Esophagus muscularis mucosa (tissue), 4 donors: ENCODE measurements at regions not wholly inside any gene's neighbourhood (a gene's known extent, or its start where the extent isn't known, plus 50 kb on each side); places are given as distances from the start of the nearest gene placed in this dataset.

Experiments
- DNase-seq: peaks from one replicate; pipeline ENCODE4 v3.0.0-alpha.2; 2017; ENCODE audit errors: extremely low spot score
- H3K27ac ChIP-seq, 4 donors: fragments of 200-600 bp; sonication (generic); replicated peaks in 1 of 4; 1 replicate in 3 of 4; 2 replicates in 1 of 4; pipeline ENCODE4 v1.5.1; 2016 to 2019; ENCODE audit warnings: mild to moderate bottlenecking in 1 of 4
- H3K27me3 ChIP-seq, 4 donors: fragments of 200-600 bp; sonication (generic); one replicate each; pipeline versions ENCODE4 v1.5.1 to v1.6.0; 2016 to 2019
- H3K36me3 ChIP-seq, 4 donors: fragments of 200-600 bp; sonication (generic); one replicate each; pipeline ENCODE4 v1.5.1; 2016 to 2019
- H3K4me1 ChIP-seq, 4 donors: fragments of 200-600 bp; sonication (generic); one replicate each; pipeline ENCODE4 v1.5.1; 2016 to 2019
- H3K4me3 ChIP-seq, 4 donors: fragments of 200-600 bp; sonication (generic); 1 replicate in 2 of 4; 2 replicates in 2 of 4; pipeline ENCODE4 v1.5.1; 2016 to 2019; ENCODE audit warnings: mild to moderate bottlenecking in 4 of 4, moderate library complexity in 1 of 4
- H3K9me3 ChIP-seq, 4 donors: fragments of 200-600 bp; sonication (generic); 1 replicate in 3 of 4; 2 replicates in 1 of 4; pipeline ENCODE4 v1.5.1; 2016 to 2019
- EP300 ChIP-seq: sonication (generic); formaldehyde crosslinking; IDR thresholded peaks from one replicate; pipeline ENCODE4 v1.6.1; 2017; ENCODE audit warnings: antibody characterized with exemption
- POLR2A ChIP-seq: fragments of 450-650 bp; IDR thresholded peaks from one replicate; pipeline ENCODE4 v1.6.1; 2017; ENCODE audit warnings: antibody characterized with exemption, moderate library complexity, mild to moderate bottlenecking, low read depth
- POLR2AphosphoS5 ChIP-seq, 2 donors: sonication (generic); formaldehyde crosslinking; IDR thresholded peaks; one replicate each; pipeline ENCODE4 v1.6.1; 2017; ENCODE audit warnings: antibody characterized with exemption in 2 of 2
- WGBS: methylation state at CpG from one replicate; pipeline ENCODE4 v1.1.5; 2018; 5-methylcytosine and 5-hydroxymethylcytosine counted together
- intact Hi-C: fragments of 100-400 bp; cut with DNase I; formaldehyde crosslinking; loops from one replicate; pipeline ENCODE4 v1.15.1; 2023
- TF ChIP-seq, protein P1 (sequence below), 3 experiments: fragments of 200-600 bp in 2 of 3; fragments of 450-650 bp in 1 of 3; sonication (generic) in 2 of 3; IDR thresholded peaks; one replicate each; pipeline ENCODE4 v1.5.1; 2017 to 2019; ENCODE audit warnings: antibody characterized with exemption in 3 of 3, mild to moderate bottlenecking in 2 of 3, moderate library complexity in 1 of 3

DNA sequence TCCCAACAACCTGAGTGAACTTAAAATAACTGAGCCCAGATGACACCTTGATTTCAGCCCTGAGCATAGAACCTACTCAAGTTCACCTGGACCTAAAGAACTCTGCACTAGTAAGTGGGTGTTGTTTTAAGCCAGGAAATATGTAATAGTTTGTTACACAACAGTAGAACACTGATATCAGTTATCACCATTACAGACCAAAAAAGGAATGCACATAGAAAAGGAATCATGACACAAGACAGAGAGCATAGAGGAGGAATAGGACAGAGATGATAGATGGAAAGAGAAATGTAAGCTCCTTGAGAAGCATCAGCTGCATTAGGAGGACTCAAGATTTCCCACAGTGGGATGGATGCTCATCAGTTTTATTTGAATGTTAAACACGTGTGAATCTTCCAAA, 1096.9 kb upstream of the SEMA6A start:
- DNase-seq = no peak
- Histone ChIP-seq H3K27ac (no peak overlapping the region), H3K4me1 (no peaks in the 10 kb centered on the region), H3K9me3 (no peaks in the 10 kb centered on the region), H3K36me3 (no peaks in the 10 kb centered on the region), H3K4me3 (no peak overlapping the region), H3K27me3 (no peaks in the 10 kb centered on the region)
- no peak for TF ChIP-seq POLR2A
- TF ChIP-seq, protein P1, sequence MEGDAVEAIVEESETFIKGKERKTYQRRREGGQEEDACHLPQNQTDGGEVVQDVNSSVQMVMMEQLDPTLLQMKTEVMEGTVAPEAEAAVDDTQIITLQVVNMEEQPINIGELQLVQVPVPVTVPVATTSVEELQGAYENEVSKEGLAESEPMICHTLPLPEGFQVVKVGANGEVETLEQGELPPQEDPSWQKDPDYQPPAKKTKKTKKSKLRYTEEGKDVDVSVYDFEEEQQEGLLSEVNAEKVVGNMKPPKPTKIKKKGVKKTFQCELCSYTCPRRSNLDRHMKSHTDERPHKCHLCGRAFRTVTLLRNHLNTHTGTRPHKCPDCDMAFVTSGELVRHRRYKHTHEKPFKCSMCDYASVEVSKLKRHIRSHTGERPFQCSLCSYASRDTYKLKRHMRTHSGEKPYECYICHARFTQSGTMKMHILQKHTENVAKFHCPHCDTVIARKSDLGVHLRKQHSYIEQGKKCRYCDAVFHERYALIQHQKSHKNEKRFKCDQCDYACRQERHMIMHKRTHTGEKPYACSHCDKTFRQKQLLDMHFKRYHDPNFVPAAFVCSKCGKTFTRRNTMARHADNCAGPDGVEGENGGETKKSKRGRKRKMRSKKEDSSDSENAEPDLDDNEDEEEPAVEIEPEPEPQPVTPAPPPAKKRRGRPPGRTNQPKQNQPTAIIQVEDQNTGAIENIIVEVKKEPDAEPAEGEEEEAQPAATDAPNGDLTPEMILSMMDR (IDR thresholded peaks at IDR 0.05) = no peak
- no peak for TF ChIP-seq POLR2AphosphoS5 (IDR thresholded peaks at IDR 0.05)
- TF ChIP-seq EP300 = no peak
- intact Hi-C loops = no loop called here
- 91% methylated on average over 1 of the region's 1 CpG for WGBS

- H3K27ac ChIP-seq = no peak overlapping the region
- H3K4me1 ChIP-seq = no peaks in the 10 kb centered on the region
- 91% methylated on average over 3 of the region's 3 CpGs for WGBS
- intact Hi-C loops = no loop called here
- no peaks in the 10 kb centered on the region for H3K27me3 ChIP-seq
- no peaks in the 10 kb centered on the region for H3K9me3 ChIP-seq
- TF ChIP-seq POLR2A (no peak), EP300 (no peak), POLR2AphosphoS5 (IDR thresholded peaks at IDR 0.05) (no peak)
- TF ChIP-seq, protein P1 (IDR thresholded peaks at IDR 0.05) = no peak
- H3K4me3 ChIP-seq = no peak overlapping the region
- H3K36me3 ChIP-seq = no peaks in the 10 kb centered on the region
- DNase-seq = no peak
Observed at GRCh38 chr5:117667105-117667504, 1092.5 kb upstream of the SEMA6A start.

DNA sequence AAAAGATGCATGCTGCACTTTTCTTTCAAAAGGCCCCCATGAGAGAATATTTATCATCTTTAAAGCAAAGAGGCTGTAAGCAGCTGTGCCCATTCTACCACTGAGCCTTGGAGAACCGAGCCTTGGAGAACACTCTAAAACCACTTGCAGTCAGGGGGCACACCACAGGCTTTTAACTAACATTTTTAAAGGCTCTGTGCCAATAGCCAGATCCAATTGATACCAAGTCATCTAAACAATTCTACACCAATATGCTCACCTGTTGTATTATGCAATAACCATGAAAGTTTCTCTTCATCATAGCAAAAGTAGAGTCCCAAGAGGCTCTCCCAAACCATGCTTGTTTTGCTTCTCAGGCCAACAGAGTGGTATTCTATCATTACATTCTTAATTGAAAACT, 1090.5 kb upstream of the SEMA6A start:
- Histone ChIP-seq H3K27me3 (no peaks in the 10 kb centered on the region), H3K27ac (no peak overlapping the region), H3K4me3 (no peak overlapping the region), H3K9me3 (no peaks in the 10 kb centered on the region), H3K36me3 (no peaks in the 10 kb centered on the region), H3K4me1 (no peaks in the 10 kb centered on the region)
- intact Hi-C loops = no loop called here
- TF ChIP-seq, protein P1 (IDR thresholded peaks at IDR 0.05) = no peak
- no peak for TF ChIP-seq POLR2A
- TF ChIP-seq POLR2AphosphoS5 (IDR thresholded peaks at IDR 0.05) = no peak
- no peak for DNase-seq
- 69% methylated on average over 1 of the region's 1 CpG for WGBS

- no peaks in the 10 kb centered on the region for H3K4me1 ChIP-seq
- H3K27ac ChIP-seq = no peak overlapping the region
- no peaks in the 10 kb centered on the region for H3K36me3 ChIP-seq
- no peak for DNase-seq
- no peak overlapping the region for H3K4me3 ChIP-seq
- intact Hi-C loops = no loop called here
- H3K9me3 ChIP-seq = no peaks in the 10 kb centered on the region
- TF ChIP-seq EP300 (no peak), POLR2A (no peak), POLR2AphosphoS5 (IDR thresholded peaks at IDR 0.05) (no peak)
- TF ChIP-seq, protein P1 (IDR thresholded peaks at IDR 0.05) = no peak
- no peaks in the 10 kb centered on the region for H3K27me3 ChIP-seq
- 91% methylated on average over 2 of the region's 2 CpGs for WGBS
Observed at GRCh38 chr5:117662361-117662760, 1087.7 kb upstream of the SEMA6A start.

DNA sequence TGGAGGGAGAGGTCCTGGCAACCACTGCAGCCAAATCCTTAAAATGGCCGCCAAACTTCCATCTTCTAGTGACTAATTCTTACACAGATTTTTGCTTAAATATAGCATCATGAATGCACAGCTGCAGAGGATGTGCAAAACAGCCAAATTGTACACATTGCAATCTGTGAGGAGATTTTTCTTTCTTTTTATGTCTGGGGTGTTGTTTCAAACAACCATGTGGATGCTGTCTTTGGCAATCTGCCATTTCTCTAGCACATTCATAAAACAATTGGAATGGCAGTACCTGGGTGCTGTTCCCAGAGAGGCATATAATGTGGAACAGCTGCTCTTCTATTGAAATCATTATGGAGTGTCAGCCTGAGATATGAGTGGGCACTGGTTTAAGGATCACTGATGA, 1082.9 kb upstream of the SEMA6A start:
- DNase-seq = no peak
- Histone ChIP-seq H3K36me3 (no peaks in the 10 kb centered on the region), H3K4me1 (no peaks in the 10 kb centered on the region), H3K27me3 (no peaks in the 10 kb centered on the region), H3K4me3 (no peak overlapping the region), H3K27ac (no peak overlapping the region), H3K9me3 (no peaks in the 10 kb centered on the region)
- 71% methylated on average over 1 of the region's 1 CpG for WGBS
- TF ChIP-seq, protein P1 (IDR thresholded peaks at IDR 0.05) = no peak
- TF ChIP-seq EP300 (no peak), POLR2A (no peak), POLR2AphosphoS5 (IDR thresholded peaks at IDR 0.05) (no peak)
- intact Hi-C loops = no loop called here
